NCI-H510A treated with DMSO at 0.1 percent for 48 hours (cell line): ENCODE measurements at regions not wholly inside any gene's neighbourhood (a gene's known extent, or its start where the extent isn't known, plus 50 kb on each side); places are given as distances from the start of the nearest gene placed in this dataset.
"Not testable (repeated sequence)": the region's sequence is repeated elsewhere in the genome, so short reads cannot be mapped to it uniquely, and the experiment has no call there.

ENCODE experiments used
- DNase-seq: peaks from one replicate; lab custom pipeline; 2025; lab: John Stamatoyannopoulos, UW

- no peak for DNase-seq
Observed at GRCh38 chr1:199220031-199220430, 581.2 kb downstream of the PTPRC start.

- DNase-seq, result no peak
Observed at GRCh38 chr1:199221371-199222150, 582.7 kb downstream of the PTPRC start.

- no peak for DNase-seq
Observed at GRCh38 chr1:199223936-199224335, 585.1 kb downstream of the PTPRC start.

- no peak for DNase-seq
Observed at GRCh38 chr1:199226163-199226562, 587.3 kb downstream of the PTPRC start.

GRCh38 chr1:199242147-199242546, 603.3 kb downstream of the PTPRC start:
- DNase-seq, result no peak

- DNase-seq, result no peak
Observed at GRCh38 chr1:199242601-199243000, 603.8 kb downstream of the PTPRC start.

- DNase-seq, result no peak
Observed at GRCh38 chr1:199243423-199244061, 604.7 kb downstream of the PTPRC start.

- no peak for DNase-seq
Observed at GRCh38 chr1:199245946-199246345, 607.1 kb downstream of the PTPRC start.

- no peak for DNase-seq
Observed at GRCh38 chr1:199246716-199247115, 607.9 kb downstream of the PTPRC start.

GRCh38 chr1:199247891-199248290, 609.1 kb downstream of the PTPRC start:
- no peak for DNase-seq

- not testable (repeated sequence) for DNase-seq
Observed at GRCh38 chr1:199254040-199254439, 615.2 kb downstream of the PTPRC start.

GRCh38 chr1:199261328-199261727, 622.5 kb downstream of the PTPRC start:
- DNase-seq, result no peak

GRCh38 chr1:199264283-199264682, 625.4 kb downstream of the PTPRC start:
- no peak for DNase-seq

GRCh38 chr1:199264911-199265310, 626.1 kb downstream of the PTPRC start:
- no peak for DNase-seq

- DNase-seq, result no peak
Observed at GRCh38 chr1:199265319-199265718, 626.5 kb downstream of the PTPRC start.

GRCh38 chr1:199269241-199269640, 630.4 kb downstream of the PTPRC start:
- DNase-seq, result no peak

GRCh38 chr1:199272139-199272544, 633.3 kb downstream of the PTPRC start:
- DNase-seq, result peak; percentile 11

GRCh38 chr1:199272628-199273086, 633.8 kb downstream of the PTPRC start:
- DNase-seq, result no peak

- DNase-seq, result peak; percentile 46
Observed at GRCh38 chr1:199273837-199274379, 635.1 kb downstream of the PTPRC start.

- DNase-seq, result no peak
Observed at GRCh38 chr1:199279067-199279466, 640.2 kb downstream of the PTPRC start.

- DNase-seq, result no peak
Observed at GRCh38 chr1:199279872-199280645, 641.2 kb downstream of the PTPRC start.

GRCh38 chr1:199282751-199283305, 644.0 kb downstream of the PTPRC start:
- DNase-seq, result no peak
